Activated CD4-positive, alpha-beta T cell treated with anti-CD3 and anti-CD28 coated beads, Interleukin-2, amount 50 U/mL, for 48 hours (primary cell): ENCODE measurements at regions not wholly inside any gene's neighbourhood (a gene's known extent, or its start where the extent isn't known, plus 50 kb on each side); places are given as distances from the start of the nearest gene placed in this dataset.

Experiments used
- DNase-seq, 2 experiments: peaks; one replicate each; pipeline ENCODE4 v3.0.0-alpha.2; 2020

GRCh38 chr18:47316924-47317323 lies 65.5 kb upstream of the SKOR2 start:
- DNase-seq, result no peak

- no peak for DNase-seq
These were observed 62.4 kb upstream of the SKOR2 start for GRCh38 chr18:47313901-47314300.

GRCh38 chr18:47311585-47311984 lies 60.1 kb upstream of the SKOR2 start:
- DNase-seq, result no peak
